Activated T-cell treated with anti-CD3 and anti-CD28 coated beads, Interleukin-2, amount 50 U/mL, for 72 hours (primary cell): ENCODE measurements at regions not wholly inside any gene's neighbourhood (a gene's known extent, or its start where the extent isn't known, plus 50 kb on each side); places are given as distances from the start of the nearest gene placed in this dataset.

Experiments
- ATAC-seq, 2 donors: fragments of 150-1000 bp; cut with Tn5 transposase; replicated peaks in 1 of 2; 2 replicates each; pipeline ENCODE4 v1.10.0; 2021; ENCODE audit warnings: moderate library complexity in 2 of 2, mild to moderate bottlenecking in 1 of 2
- DNase-seq, 2 donors: peaks; one replicate each; pipeline ENCODE4 v3.0.0; 2021 to 2022; ENCODE audit warnings: mixed read lengths in 1 of 2
- H3K27ac Mint-ChIP-seq: one replicate; pipeline ENCODE4 v1.8.0; 2022; ENCODE audit warnings: mild to moderate bottlenecking, moderate library complexity, mixed read lengths
- H3K27me3 Mint-ChIP-seq: one replicate; pipeline ENCODE4 v1.8.0; 2022; ENCODE audit warnings: low read depth, mixed read lengths
- H3K36me3 Mint-ChIP-seq, 2 donors: one replicate each; pipeline ENCODE4 v1.8.0; 2022; ENCODE audit warnings: mixed read lengths in 2 of 2, mild to moderate bottlenecking in 1 of 2; ENCODE audit not compliant: insufficient read depth in 2 of 2
- H3K4me1 Mint-ChIP-seq: one replicate; pipeline ENCODE4 v1.8.0; 2022; ENCODE audit warnings: low read depth, mixed read lengths
- H3K4me3 Mint-ChIP-seq, 2 donors: one replicate each; pipeline ENCODE4 v1.8.0; 2022; ENCODE audit warnings: mild to moderate bottlenecking in 2 of 2, mixed read lengths in 2 of 2, moderate library complexity in 2 of 2
- H3K9me3 Mint-ChIP-seq, 2 donors: one replicate each; pipeline ENCODE4 v1.8.0; 2022; ENCODE audit warnings: mixed read lengths in 2 of 2

DNA sequence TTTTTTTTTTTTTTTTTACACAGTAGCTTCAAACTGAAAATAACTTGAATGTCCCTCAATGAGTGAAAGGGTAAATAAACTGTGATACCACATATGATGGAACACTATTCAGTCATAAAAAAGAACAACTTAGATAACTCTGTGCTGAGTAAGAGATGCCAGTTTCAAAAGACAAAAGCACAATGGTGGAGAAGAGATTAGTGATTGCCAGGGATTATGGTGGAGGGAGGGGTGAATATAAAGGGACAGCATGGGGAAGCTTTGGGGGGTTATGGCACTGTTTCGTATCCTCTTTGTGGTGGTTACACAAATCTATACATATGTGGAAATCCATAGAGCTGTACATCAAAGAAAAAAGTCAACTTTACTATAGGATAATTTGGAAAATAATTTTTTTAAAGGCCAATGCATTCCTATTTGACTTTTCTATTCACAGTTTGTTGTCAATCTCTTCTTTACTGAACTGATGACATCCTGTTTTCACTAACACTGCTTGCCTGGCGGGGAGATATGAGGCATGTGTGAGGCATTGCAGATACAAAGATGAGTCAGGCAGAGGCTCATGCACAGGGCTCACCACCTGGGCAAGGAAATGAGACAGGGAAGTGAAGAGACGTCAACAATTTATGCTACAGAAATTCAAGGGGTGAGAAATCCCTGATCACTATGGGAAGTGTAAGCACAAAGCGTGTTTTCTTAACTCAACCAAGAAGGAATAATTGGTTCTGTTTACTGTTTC, 302.7 kb downstream of the DUSP10 start:
- peak overlapping the region; percentile 88 for H3K27ac Mint-ChIP-seq
- H3K9me3 Mint-ChIP-seq = no peaks in the 10 kb centered on the region
- H3K4me3 Mint-ChIP-seq = peak overlapping the region; percentile 19 to 79
- H3K27me3 Mint-ChIP-seq = peaks cover 20% of the 10 kb centered on the region
- peaks cover 0 to 2% of the 10 kb centered on the region in 2 donors for H3K36me3 Mint-ChIP-seq
- H3K4me1 Mint-ChIP-seq = peaks cover 41% of the 10 kb centered on the region
- DNase-seq (peak; percentile 78 to 82), ATAC-seq (peak; percentile 91 to 92)

DNA sequence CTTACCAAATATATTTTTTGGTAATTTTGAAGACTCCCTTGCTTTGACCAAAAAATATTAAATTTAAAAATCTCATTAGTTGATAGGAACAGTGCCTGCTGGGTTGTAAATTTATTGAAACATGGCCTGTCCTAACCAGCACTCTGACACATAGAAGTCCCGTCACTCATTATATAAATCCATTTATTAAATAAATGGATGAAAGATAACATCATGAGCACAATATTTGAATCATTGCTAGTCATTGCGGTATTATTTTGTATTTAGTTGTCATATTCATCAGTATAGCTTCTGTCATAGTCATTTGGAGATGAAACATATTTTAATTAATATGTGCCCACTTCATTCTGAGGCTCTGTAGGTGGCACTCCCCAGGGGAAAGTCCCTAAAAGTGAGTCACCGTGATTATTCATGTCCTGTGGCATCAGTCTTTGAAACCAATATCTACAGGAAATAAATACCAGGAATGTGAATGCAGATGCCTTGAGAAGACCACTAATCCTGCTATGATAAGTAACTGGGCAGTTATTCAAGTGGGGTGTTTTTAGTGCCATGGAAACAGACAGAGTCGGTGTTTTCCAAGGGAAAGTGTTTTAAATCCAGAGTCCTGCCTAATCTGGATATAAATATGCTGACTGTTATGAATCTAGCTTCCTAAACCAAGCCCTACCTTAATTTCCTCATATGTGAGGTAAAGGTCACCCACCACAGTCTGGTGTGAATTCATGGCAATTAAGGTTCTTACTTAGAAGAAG, 302.0 kb downstream of the DUSP10 start:
- Mint-ChIP-seq H3K27ac (peak overlapping the region; percentile 88), H3K4me1 (peaks cover 39% of the 10 kb centered on the region), H3K9me3 (no peaks in the 10 kb centered on the region), H3K36me3 (peaks cover 0 to 2% of the 10 kb centered on the region in 2 donors), H3K4me3 (peak overlapping the region; percentile 25 to 79), H3K27me3 (peaks cover 20% of the 10 kb centered on the region)
- ATAC-seq (peak; percentile 78), DNase-seq (peak; percentile 64 to 65)

DNA sequence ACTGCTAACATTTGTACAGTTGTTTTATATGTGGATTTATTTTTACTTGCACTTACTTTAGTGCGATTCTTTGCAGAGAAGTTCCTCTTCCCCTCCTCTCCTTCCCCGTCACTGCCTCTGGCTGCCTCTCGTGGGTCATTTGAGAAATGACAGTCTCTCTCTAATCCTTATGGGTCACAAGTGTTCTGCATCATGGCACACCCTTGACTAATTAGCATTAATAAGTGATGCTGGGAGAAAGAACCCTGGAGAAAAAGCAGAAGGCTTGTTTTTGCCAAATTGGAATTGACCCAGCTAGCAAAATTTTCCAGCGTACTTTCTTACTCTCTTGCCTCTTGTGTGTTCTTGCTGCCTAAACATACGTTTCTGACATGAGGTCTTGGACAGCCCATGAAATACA, 301.2 kb downstream of the DUSP10 start:
- peak overlapping the region; percentile 48 for H3K27ac Mint-ChIP-seq
- no peak for DNase-seq
- H3K9me3 Mint-ChIP-seq = no peaks in the 10 kb centered on the region
- H3K4me3 Mint-ChIP-seq = no peak overlapping the region
- peaks cover 32% of the 10 kb centered on the region for H3K4me1 Mint-ChIP-seq
- peaks cover 0 to 2% of the 10 kb centered on the region in 2 donors for H3K36me3 Mint-ChIP-seq
- ATAC-seq = no peak
- peaks cover 22% of the 10 kb centered on the region for H3K27me3 Mint-ChIP-seq

DNA sequence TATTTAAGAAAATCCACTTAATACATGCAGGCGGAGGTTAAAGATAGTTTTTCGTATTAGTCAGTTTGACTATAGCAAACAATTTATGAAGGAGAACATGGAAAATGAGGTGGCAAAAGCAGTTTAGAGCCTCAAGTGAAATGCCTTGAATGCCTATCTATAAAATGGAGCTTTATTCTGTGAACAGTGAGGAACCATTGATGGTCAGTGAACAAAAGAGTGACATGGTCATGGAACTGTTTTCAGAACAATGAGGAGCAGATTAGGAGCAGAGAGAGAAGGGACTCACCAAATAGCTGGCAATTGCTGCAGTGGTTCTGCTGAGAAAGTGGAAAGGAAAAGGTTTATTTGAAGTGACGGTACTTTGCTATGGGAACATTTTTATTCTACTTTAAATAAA, 299.8 kb downstream of the DUSP10 start:
- Mint-ChIP-seq H3K4me3 (no peak overlapping the region), H3K36me3 (peaks cover 0 to 2% of the 10 kb centered on the region in 2 donors), H3K27me3 (peaks cover 36% of the 10 kb centered on the region), H3K4me1 (peaks cover 32% of the 10 kb centered on the region), H3K9me3 (no peaks in the 10 kb centered on the region), H3K27ac (no peak overlapping the region)
- DNase-seq (no peak), ATAC-seq (no peak)

DNA sequence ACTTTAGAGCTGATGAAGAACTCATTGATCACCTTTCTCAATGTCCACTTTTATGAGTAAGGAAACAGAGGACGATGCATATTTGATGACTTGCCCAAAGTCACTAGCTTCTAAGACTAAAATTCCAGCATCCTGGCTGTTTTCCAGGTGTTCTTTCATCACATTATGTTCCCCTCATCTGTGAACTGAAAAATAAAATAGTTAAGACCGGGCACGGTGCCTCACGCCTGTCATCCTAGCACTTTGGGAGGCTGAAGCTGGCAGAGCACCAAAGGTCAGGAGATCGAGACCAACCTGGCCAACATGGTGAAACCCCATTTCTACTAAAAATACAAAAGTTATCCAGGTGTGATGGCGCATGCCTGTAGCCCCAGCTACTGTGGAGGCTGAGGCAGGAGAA, 297.5 kb downstream of the DUSP10 start:
- Mint-ChIP-seq H3K4me1 (peaks cover 19% of the 10 kb centered on the region), H3K9me3 (no peaks in the 10 kb centered on the region), H3K36me3 (no peaks in the 10 kb centered on the region), H3K4me3 (no peak overlapping the region), H3K27me3 (peaks cover 37% of the 10 kb centered on the region), H3K27ac (no peak overlapping the region)
- ATAC-seq = no peak
- DNase-seq = no peak

DNA sequence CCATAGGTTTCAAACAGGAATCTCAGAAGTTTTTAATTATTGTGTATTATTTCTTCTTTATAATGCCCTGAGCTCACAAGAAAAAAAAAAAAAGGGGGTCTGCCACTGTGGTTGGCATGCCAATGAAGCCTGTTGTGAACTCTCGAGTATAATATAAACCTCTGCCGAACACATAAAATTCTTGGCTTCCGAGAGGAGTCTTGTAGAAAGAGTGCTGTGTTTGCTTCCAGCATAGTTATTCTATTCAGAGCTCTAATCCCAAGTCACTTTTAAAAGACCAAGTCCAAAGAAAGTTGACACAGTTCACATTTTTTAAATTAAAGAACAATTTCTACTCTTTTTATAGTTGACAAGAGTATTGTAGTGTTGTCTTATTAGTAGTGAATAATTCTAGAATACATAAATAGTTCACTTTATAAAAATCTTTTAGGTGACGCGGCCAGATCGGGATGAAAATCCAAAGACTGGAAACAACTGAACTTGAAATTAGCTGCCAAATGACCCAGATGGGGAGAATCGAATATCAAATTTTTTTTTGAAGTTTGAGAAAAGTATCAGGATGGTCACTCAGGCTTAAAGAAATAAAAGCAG, 293.2 kb downstream of the DUSP10 start:
- Mint-ChIP-seq H3K36me3 (no peaks in the 10 kb centered on the region), H3K4me1 (peaks cover 12% of the 10 kb centered on the region), H3K27me3 (peaks cover 31% of the 10 kb centered on the region), H3K9me3 (peaks cover 0 to 3% of the 10 kb centered on the region in 2 donors), H3K4me3 (no peak overlapping the region), H3K27ac (no peak overlapping the region)
- DNase-seq (no peak), ATAC-seq (no peak)

DNA sequence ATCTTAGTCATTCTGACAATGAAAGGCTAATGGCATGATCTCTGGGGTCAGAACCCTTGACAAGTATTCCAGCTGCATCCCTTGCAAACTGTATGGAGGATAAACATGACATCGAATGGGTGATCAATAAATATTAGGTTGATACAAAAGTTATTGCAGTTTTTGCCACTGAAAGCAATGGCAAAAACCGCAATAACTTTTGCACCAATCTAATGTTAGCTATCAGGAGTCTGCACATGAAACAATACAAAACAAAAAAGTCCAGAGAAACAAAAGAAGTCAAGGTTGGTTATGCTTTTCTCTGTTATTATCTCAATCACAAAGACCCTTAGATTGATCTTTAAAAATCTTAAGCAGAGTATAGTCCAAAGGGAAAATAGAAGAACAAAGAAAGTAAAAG, 292.7 kb downstream of the DUSP10 start:
- no peak overlapping the region for H3K27ac Mint-ChIP-seq
- H3K36me3 Mint-ChIP-seq = no peaks in the 10 kb centered on the region
- peak overlapping the region; percentile 16 to 19 for H3K4me3 Mint-ChIP-seq
- H3K4me1 Mint-ChIP-seq = peaks cover 12% of the 10 kb centered on the region
- H3K27me3 Mint-ChIP-seq = peaks cover 31% of the 10 kb centered on the region
- DNase-seq (no peak), ATAC-seq (no peak)
- H3K9me3 Mint-ChIP-seq = peaks cover 0 to 3% of the 10 kb centered on the region in 2 donors

DNA sequence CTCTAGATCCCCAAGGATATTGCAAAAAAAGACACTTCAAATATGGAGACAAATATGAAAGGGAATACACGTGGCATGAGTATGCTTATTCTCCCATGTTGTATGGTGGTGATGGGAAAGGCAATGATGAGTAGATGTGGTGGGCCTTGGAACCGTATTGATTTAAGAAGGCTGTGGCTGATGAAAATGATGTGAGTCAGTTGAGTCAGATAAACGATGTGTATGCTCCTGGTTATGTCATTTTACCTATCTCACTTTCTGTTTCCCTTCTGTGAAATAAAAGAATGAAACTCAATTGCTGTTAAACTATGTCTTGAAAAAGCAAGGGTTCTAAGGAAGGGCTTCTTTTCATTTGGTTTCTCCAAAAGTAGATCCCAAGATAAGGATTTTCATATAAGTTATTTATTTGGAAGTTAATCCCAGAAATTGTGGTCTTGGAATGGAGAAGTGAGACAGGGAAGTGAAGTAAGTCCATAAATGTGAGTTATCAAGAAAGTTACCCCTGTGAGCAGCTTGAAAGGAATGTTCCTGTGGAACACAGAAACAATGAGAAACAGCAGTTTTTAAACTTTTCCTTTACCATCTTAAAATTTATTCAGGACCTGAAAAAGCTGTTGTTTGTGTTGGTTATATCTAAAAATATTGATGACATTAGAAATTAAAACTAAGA, 292.0 kb downstream of the DUSP10 start:
- ATAC-seq (peak; percentile 99), DNase-seq (peak in 1 of 2 donors; percentile 9)
- Mint-ChIP-seq H3K27ac (peak overlapping the region; percentile 47), H3K36me3 (no peaks in the 10 kb centered on the region), H3K27me3 (peaks cover 31% of the 10 kb centered on the region), H3K9me3 (peaks cover 0 to 3% of the 10 kb centered on the region in 2 donors), H3K4me1 (peaks cover 12% of the 10 kb centered on the region), H3K4me3 (peak overlapping the region in 1 of 2 donors; percentile 41)

DNA sequence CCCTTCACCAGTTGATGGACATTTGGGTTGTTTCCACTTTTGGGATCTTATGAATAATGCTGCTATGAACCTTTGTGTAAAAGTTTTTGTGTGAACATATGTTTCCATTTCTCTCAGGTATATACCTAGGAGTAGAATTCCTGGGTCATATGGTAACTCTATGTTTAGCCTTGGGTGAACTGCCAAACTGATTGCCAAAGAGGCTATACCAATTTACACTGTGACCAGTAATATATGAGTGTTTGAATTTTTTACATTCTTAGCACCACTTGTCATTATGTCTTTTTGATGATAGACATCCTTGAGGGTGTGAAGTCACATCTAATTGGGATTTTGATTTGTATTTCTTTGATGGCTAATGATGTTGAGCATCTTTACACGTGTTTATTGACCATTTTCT, 290.1 kb downstream of the DUSP10 start:
- H3K27me3 Mint-ChIP-seq = peaks cover 27% of the 10 kb centered on the region
- peaks cover 0 to 3% of the 10 kb centered on the region in 2 donors for H3K9me3 Mint-ChIP-seq
- ATAC-seq = no peak
- H3K27ac Mint-ChIP-seq = no peak overlapping the region
- peaks cover 12% of the 10 kb centered on the region for H3K4me1 Mint-ChIP-seq
- no peak overlapping the region for H3K4me3 Mint-ChIP-seq
- no peaks in the 10 kb centered on the region for H3K36me3 Mint-ChIP-seq
- DNase-seq = no peak

DNA sequence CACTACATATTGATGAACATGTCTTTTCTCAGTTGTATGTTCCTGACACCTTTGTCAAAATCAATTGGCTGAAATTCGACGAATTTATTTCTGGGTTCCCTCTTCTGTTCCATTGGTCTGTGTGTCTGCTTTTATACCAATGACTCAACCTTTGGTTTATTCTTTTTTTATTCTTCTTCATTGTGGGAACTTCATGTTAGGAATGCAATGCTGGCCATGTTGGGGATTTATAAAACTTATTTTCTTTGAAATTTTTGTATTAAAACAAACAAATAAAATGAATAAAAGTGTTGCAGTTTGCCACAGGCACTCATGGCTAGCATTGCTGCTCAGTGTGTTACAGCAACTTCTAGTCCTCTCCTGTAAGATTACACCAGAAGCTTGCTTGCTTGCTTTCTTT, 287.8 kb downstream of the DUSP10 start:
- Mint-ChIP-seq H3K4me1 (peaks cover 11% of the 10 kb centered on the region), H3K4me3 (no peak overlapping the region), H3K27me3 (peaks cover 29% of the 10 kb centered on the region), H3K27ac (no peak overlapping the region), H3K36me3 (no peaks in the 10 kb centered on the region), H3K9me3 (peaks cover 0 to 3% of the 10 kb centered on the region in 2 donors)
- DNase-seq (no peak), ATAC-seq (no peak)

DNA sequence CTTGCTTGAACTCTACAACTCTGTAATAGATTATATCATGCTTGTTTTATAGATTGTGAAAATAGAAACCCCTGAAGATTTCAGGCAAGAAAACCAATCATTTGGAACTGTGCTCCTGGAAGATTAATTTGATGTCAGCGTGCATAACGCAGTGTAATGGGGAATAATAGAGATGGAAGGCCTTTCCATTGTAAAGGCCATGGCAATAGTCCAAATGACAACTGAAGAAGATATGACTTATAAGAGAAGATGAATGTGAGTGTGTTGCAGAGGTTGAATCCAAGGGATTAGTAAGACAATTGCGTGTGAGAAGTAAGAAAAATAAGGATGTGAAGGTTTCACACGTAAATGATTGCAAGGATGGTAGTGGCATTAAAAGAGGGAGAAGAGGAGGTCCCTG, 285.0 kb downstream of the DUSP10 start:
- no peak for ATAC-seq
- H3K36me3 Mint-ChIP-seq = no peaks in the 10 kb centered on the region
- H3K27me3 Mint-ChIP-seq = peaks cover 38% of the 10 kb centered on the region
- no peak overlapping the region for H3K27ac Mint-ChIP-seq
- H3K4me1 Mint-ChIP-seq = no peaks in the 10 kb centered on the region
- peaks cover 0 to 3% of the 10 kb centered on the region in 2 donors for H3K9me3 Mint-ChIP-seq
- no peak overlapping the region for H3K4me3 Mint-ChIP-seq
- DNase-seq = no peak

DNA sequence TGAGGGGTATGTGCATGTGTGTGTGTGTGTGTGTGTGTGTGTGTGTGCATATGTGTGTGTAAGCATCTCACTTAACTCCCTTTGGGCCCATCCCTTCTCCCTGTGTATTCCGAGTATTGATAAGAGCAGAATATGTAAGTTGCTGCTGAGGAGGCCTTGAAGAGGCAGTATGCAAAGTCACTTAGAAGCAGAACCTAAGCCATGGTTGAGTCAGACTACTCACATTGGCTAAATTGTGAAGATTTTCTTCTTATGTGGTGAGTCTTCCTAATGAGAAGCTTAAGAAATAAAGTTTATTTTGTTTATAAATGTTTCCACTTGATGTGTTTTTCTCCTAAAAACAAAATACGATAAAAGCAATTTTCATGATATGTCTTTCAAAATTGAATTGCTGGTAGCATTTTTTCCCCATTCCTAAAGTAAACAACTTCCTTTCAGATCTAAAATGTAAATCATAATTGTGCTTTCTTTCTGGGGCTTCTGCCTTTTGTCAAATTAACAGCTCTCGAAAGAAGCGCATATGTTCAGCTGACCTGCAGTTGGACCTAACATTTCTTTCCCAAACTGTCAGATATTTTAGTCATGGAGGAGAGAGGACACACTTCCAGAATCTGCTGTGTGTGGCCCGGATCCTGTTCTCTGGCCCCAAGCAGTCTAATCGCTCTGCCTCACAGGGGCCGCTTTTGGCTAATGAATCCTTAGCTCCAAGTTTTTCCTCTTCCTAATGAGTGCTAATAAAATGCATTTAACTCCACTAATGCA, 284.0 kb downstream of the DUSP10 start:
- H3K9me3 Mint-ChIP-seq = no peaks in the 10 kb centered on the region
- DNase-seq (no peak), ATAC-seq (no peak)
- H3K4me1 Mint-ChIP-seq = no peaks in the 10 kb centered on the region
- H3K27me3 Mint-ChIP-seq = peaks cover 30% of the 10 kb centered on the region
- H3K27ac Mint-ChIP-seq = no peak overlapping the region
- H3K4me3 Mint-ChIP-seq = no peak overlapping the region
- H3K36me3 Mint-ChIP-seq = no peaks in the 10 kb centered on the region
